ENCODE measurements at regions not wholly inside any gene's neighbourhood (a gene's known extent, or its start where the extent isn't known, plus 50 kb on each side); places are given as distances from the start of the nearest gene placed in this dataset.

DNA sequence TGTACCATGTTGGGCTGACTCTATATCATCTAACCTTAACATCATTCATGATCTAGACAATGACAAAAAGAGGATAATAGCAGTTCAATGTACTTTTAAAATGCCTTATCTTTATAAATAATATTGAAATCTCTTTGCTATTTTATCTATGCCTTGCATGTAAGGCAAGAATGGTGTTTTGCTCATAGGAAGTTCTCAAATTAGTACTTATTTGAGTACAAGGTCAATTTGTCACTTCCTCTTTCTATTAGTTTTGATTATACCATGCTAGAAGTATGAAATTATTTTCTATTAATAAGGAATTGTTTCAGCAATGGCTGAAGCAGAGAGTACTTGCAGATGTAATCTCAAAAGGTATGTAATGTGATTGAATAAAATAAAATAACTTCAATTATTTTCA lies 1285.4 kb upstream of the TENM4 start:
- in situ Hi-C loops (cut with HindIII; ENCODE audit: low sequenced_read_pairs) = no loop called here
- DNase-seq (ENCODE audit: low read depth, low spot score) = no peak
- TF ChIP-seq, protein P1, sequence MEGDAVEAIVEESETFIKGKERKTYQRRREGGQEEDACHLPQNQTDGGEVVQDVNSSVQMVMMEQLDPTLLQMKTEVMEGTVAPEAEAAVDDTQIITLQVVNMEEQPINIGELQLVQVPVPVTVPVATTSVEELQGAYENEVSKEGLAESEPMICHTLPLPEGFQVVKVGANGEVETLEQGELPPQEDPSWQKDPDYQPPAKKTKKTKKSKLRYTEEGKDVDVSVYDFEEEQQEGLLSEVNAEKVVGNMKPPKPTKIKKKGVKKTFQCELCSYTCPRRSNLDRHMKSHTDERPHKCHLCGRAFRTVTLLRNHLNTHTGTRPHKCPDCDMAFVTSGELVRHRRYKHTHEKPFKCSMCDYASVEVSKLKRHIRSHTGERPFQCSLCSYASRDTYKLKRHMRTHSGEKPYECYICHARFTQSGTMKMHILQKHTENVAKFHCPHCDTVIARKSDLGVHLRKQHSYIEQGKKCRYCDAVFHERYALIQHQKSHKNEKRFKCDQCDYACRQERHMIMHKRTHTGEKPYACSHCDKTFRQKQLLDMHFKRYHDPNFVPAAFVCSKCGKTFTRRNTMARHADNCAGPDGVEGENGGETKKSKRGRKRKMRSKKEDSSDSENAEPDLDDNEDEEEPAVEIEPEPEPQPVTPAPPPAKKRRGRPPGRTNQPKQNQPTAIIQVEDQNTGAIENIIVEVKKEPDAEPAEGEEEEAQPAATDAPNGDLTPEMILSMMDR (IDR thresholded peaks at IDR 0.05; ENCODE audit: low read depth, low read length) = no peak
- no peak overlapping the region for H3K4me3 ChIP-seq (ENCODE audit: low read depth, low read length)

DNA sequence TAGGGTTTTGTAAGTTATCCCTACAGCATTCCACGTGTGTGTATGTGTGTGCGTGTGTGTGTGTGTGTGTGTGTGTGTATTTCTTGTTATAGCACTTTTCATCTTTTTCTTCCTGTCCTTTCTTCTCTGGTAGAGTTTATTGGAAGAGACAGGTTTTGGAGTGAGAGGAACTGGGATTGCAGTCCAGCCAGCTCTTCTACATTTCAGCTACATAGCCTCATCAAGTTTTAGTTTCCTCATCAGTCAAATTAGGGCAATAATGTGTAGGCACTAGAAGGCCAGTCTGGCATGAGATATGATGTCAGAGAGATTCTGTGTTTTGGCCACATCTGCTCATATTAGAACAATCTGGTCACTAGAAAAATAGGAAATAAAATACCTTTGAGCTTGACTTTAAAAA lies 1283.5 kb upstream of the TENM4 start:
- no peak for DNase-seq (ENCODE audit: low read depth, low spot score)
- H3K4me3 ChIP-seq (ENCODE audit: low read depth, low read length) = no peak overlapping the region
- TF ChIP-seq, protein P1 (IDR thresholded peaks at IDR 0.05; ENCODE audit: low read depth, low read length) = no peak
- in situ Hi-C loops (cut with HindIII; ENCODE audit: low sequenced_read_pairs) = no loop called here

DNA sequence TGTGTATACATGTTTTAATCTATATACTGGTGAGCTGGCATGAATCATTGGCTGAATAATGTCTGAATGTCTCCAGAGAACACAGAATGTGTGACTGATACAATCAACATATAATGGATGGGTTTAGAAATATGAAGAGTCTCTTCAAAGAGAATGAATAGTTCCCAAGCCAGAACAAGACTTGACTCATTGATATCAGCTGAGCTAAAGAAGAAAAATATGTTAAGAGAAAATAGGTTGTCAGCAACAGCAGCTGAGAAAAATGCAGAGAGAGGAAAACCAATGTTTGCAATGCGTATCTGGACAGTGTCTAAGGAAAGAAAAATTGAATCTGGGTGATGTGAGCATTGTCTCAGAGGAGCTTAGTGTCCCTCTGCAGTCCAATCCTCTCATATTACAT lies 1281.8 kb upstream of the TENM4 start:
- no peak overlapping the region for H3K4me3 ChIP-seq (ENCODE audit: low read depth, low read length)
- in situ Hi-C loops (cut with HindIII; ENCODE audit: low sequenced_read_pairs) = no loop called here
- TF ChIP-seq, protein P1 (IDR thresholded peaks at IDR 0.05; ENCODE audit: low read depth, low read length) = no peak
- no peak for DNase-seq (ENCODE audit: low read depth, low spot score)

DNA sequence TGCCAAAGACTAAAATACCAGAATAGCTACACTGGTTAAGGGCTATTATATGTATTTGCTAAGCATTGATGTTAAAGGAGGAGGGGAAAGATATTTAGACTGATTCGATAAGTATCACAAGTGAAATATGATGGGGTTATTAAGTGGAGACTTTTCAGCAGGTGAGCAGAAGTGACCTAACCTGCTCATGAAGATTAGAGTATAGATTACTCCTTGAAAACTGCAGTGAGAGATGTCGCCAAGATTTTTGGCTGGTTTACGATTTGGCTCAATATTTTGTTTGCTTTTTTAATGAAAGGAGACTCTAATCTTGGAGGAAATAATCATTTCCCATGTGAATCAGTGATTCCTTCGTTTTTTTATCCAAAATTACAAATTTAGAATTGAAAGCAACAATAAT lies 1279.5 kb upstream of the TENM4 start:
- H3K4me3 ChIP-seq (ENCODE audit: low read depth, low read length) = no peak overlapping the region
- DNase-seq (ENCODE audit: low read depth, low spot score) = no peak
- TF ChIP-seq, protein P1 (IDR thresholded peaks at IDR 0.05; ENCODE audit: low read depth, low read length) = no peak
- in situ Hi-C loops (cut with HindIII; ENCODE audit: low sequenced_read_pairs) = no loop called here

DNA sequence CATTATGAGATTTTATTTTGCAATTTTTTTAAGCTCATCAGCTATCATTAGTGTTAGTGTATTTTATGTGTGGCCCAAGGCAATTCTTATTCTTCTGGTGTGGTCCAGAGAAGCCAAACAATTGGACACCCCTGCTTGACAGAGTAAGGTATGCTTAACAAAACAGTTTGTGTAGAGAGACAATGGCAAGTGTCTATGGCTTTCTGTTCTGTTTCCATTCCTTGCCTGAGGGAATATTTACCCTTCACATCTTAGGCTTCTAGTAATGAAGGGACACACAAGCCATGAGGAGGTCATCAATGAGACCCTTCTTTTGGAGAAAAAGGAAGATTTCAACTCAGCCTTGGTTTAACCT lies 1278.4 kb upstream of the TENM4 start:
- no peak overlapping the region for H3K4me3 ChIP-seq (ENCODE audit: low read depth, low read length)
- TF ChIP-seq, protein P1 (IDR thresholded peaks at IDR 0.05; ENCODE audit: low read depth, low read length) = no peak
- DNase-seq (ENCODE audit: low read depth, low spot score) = no peak
- in situ Hi-C loops (cut with HindIII; ENCODE audit: low sequenced_read_pairs) = no loop called here

DNA sequence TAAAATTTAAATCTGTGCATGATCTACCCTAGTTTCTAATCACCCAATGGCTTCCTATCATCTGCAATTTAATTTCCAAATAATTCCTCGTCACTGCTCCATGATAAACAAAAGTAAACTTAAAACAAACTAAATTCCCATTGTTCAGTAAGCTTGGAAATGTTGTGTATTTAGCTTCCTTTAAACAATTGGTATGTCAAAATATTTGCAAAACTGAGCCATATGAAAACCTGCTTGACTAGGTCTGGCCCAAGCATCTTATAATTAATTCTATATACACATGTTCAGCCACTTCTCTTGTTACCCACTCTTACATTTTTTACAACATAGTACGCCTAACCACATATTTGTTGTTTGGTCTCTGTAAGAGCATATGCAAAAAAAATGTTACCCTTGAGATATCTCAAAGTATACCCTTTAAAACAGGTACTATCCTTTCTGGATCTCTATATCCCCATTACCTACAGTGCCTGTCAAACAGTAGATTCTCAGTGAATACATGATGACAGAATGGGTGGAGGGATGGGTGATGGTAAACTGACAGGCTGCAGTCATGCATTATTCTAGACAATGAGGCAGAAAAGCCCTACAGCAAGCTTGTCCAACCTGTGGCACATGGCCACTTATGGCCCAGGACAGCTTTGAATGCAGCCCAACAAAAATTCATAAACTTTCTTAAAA lies 1277.9 kb upstream of the TENM4 start:
- no peak overlapping the region for H3K4me3 ChIP-seq (ENCODE audit: low read depth, low read length)
- in situ Hi-C loops (cut with HindIII; ENCODE audit: low sequenced_read_pairs) = no loop called here

More for the DNA sequence above, 1277.9 kb upstream of the TENM4 start:
- TF ChIP-seq, protein P1 (IDR thresholded peaks at IDR 0.05; ENCODE audit: low read depth, low read length) = no peak
- no peak for DNase-seq (ENCODE audit: low read depth, low spot score)
